ENCODE measurements at regions not wholly inside any gene's neighbourhood (a gene's known extent, or its start where the extent isn't known, plus 50 kb on each side); places are given as distances from the start of the nearest gene placed in this dataset.
A peak's percentile ranks its signal among the peaks of the same experiment; 100 is the strongest.

GRCh38 chr7:152905949-152906348 is 146.4 kb downstream of the ACTR3B start:
- no peaks in the 10 kb centered on the region for H3K4me1 ChIP-seq (ENCODE audit: insufficient read depth, low read length)
- Mint-ChIP-seq H3K4me3 (no peak overlapping the region), H3K27me3 (no peaks in the 10 kb centered on the region), H3K27ac (peak overlapping the region in 1 of 8 donors; percentile 2), H3K36me3 (peaks cover 0 to under 1% (median 0%) of the 10 kb centered on the region in 3 donors), H3K9me3 (no peaks in the 10 kb centered on the region), H3K4me1 (no peaks in the 10 kb centered on the region)
- H3K9me3 ChIP-seq (ENCODE audit: low read length) = no peaks in the 10 kb centered on the region
- H3K36me3 ChIP-seq (ENCODE audit: insufficient read depth, low read length) = no peaks in the 10 kb centered on the region
- ChIA-PET POLR2A (no interaction called here), CTCF (no interaction called here)
- no peak for DNase-seq
- H3K4me3 ChIP-seq (ENCODE audit: low read length) = no peak overlapping the region
- H3K27ac ChIP-seq (ENCODE audit: low read depth, low read length) = no peak overlapping the region
- H3K27me3 ChIP-seq (ENCODE audit: insufficient read depth, low read length, poor library complexity, severe bottlenecking) = no peaks in the 10 kb centered on the region

- H3K4me3 Mint-ChIP-seq = no peak overlapping the region
These were observed 147.7 kb downstream of the ACTR3B start for GRCh38 chr7:152907042-152907761.

GRCh38 chr7:152909280-152909679 is 149.7 kb downstream of the ACTR3B start:
- Histone ChIP-seq H3K9me3 (ENCODE audit: low read length) (no peaks in the 10 kb centered on the region), H3K4me3 (ENCODE audit: low read length) (no peak overlapping the region), H3K4me1 (ENCODE audit: insufficient read depth, low read length) (no peaks in the 10 kb centered on the region), H3K27ac (ENCODE audit: low read depth, low read length) (no peak overlapping the region), H3K27me3 (ENCODE audit: insufficient read depth, low read length, poor library complexity, severe bottlenecking) (no peaks in the 10 kb centered on the region), H3K36me3 (ENCODE audit: insufficient read depth, low read length) (no peaks in the 10 kb centered on the region)
- Mint-ChIP-seq H3K4me1 (no peaks in the 10 kb centered on the region), H3K27me3 (no peaks in the 10 kb centered on the region), H3K27ac (peak overlapping the region in 1 of 8 donors; percentile 52), H3K9me3 (no peaks in the 10 kb centered on the region), H3K36me3 (no peaks in the 10 kb centered on the region), H3K4me3 (no peak overlapping the region)
- POLR2A ChIA-PET = no interaction called here
- DNase-seq = no peak
- CTCF ChIA-PET = no interaction called here

More at GRCh38 chr7:152907042-152907761, 147.7 kb downstream of the ACTR3B start:
- H3K27ac Mint-ChIP-seq = no peak overlapping the region
- ChIA-PET CTCF (no interaction called here), POLR2A (no interaction called here)
- no peaks in the 10 kb centered on the region for H3K4me1 ChIP-seq (ENCODE audit: insufficient read depth, low read length)
- H3K4me3 ChIP-seq (ENCODE audit: low read length) = no peak overlapping the region
- H3K27ac ChIP-seq (ENCODE audit: low read depth, low read length) = no peak overlapping the region
- no peaks in the 10 kb centered on the region for H3K36me3 Mint-ChIP-seq
- no peaks in the 10 kb centered on the region for H3K27me3 Mint-ChIP-seq
- H3K9me3 Mint-ChIP-seq = no peaks in the 10 kb centered on the region
- no peaks in the 10 kb centered on the region for H3K9me3 ChIP-seq (ENCODE audit: low read length)
- no peaks in the 10 kb centered on the region for H3K4me1 Mint-ChIP-seq
- no peak for DNase-seq
- H3K27me3 ChIP-seq (ENCODE audit: insufficient read depth, low read length, poor library complexity, severe bottlenecking) = no peaks in the 10 kb centered on the region
- no peaks in the 10 kb centered on the region for H3K36me3 ChIP-seq (ENCODE audit: insufficient read depth, low read length)

- H3K4me1 Mint-ChIP-seq = no peaks in the 10 kb centered on the region
- Histone ChIP-seq H3K36me3 (ENCODE audit: insufficient read depth, low read length) (no peaks in the 10 kb centered on the region), H3K4me3 (ENCODE audit: low read length) (no peak overlapping the region), H3K9me3 (ENCODE audit: low read length) (no peaks in the 10 kb centered on the region), H3K27me3 (ENCODE audit: insufficient read depth, low read length, poor library complexity, severe bottlenecking) (no peaks in the 10 kb centered on the region), H3K4me1 (ENCODE audit: insufficient read depth, low read length) (no peaks in the 10 kb centered on the region), H3K27ac (ENCODE audit: low read depth, low read length) (no peak overlapping the region)
- no peak overlapping the region for H3K27ac Mint-ChIP-seq
- DNase-seq = no peak
- H3K36me3 Mint-ChIP-seq = no peaks in the 10 kb centered on the region
- no peaks in the 10 kb centered on the region for H3K27me3 Mint-ChIP-seq
- H3K9me3 Mint-ChIP-seq = no peaks in the 10 kb centered on the region
- CTCF ChIA-PET = no interaction called here
- POLR2A ChIA-PET = no interaction called here
- no peak overlapping the region for H3K4me3 Mint-ChIP-seq
These were observed 150.4 kb downstream of the ACTR3B start for GRCh38 chr7:152909683-152910544.

- no peaks in the 10 kb centered on the region for H3K9me3 ChIP-seq (ENCODE audit: low read length)
- no peaks in the 10 kb centered on the region for H3K4me1 Mint-ChIP-seq
- H3K27me3 ChIP-seq (ENCODE audit: insufficient read depth, low read length, poor library complexity, severe bottlenecking) = no peaks in the 10 kb centered on the region
- H3K4me3 ChIP-seq (ENCODE audit: low read length) = no peak overlapping the region
- no peaks in the 10 kb centered on the region for H3K36me3 ChIP-seq (ENCODE audit: insufficient read depth, low read length)
- H3K27ac Mint-ChIP-seq = no peak overlapping the region
- no peaks in the 10 kb centered on the region for H3K9me3 Mint-ChIP-seq
- H3K4me1 ChIP-seq (ENCODE audit: insufficient read depth, low read length) = no peaks in the 10 kb centered on the region
- H3K36me3 Mint-ChIP-seq = no peaks in the 10 kb centered on the region
- no peak overlapping the region for H3K27ac ChIP-seq (ENCODE audit: low read depth, low read length)
- H3K27me3 Mint-ChIP-seq = no peaks in the 10 kb centered on the region
- DNase-seq = no peak
- CTCF ChIA-PET = no interaction called here
- POLR2A ChIA-PET = no interaction called here
- no peak overlapping the region for H3K4me3 Mint-ChIP-seq
These were observed 151.1 kb downstream of the ACTR3B start for GRCh38 chr7:152910545-152911225.

- Mint-ChIP-seq H3K36me3 (no peaks in the 10 kb centered on the region), H3K27ac (no peak overlapping the region), H3K27me3 (no peaks in the 10 kb centered on the region), H3K4me1 (no peaks in the 10 kb centered on the region), H3K4me3 (no peak overlapping the region), H3K9me3 (no peaks in the 10 kb centered on the region)
- H3K9me3 ChIP-seq (ENCODE audit: low read length) = no peaks in the 10 kb centered on the region
- no peak overlapping the region for H3K27ac ChIP-seq (ENCODE audit: low read depth, low read length)
- no peak overlapping the region for H3K4me3 ChIP-seq (ENCODE audit: low read length)
- CTCF ChIA-PET = no interaction called here
- H3K4me1 ChIP-seq (ENCODE audit: insufficient read depth, low read length) = no peaks in the 10 kb centered on the region
- no peaks in the 10 kb centered on the region for H3K27me3 ChIP-seq (ENCODE audit: insufficient read depth, low read length, poor library complexity, severe bottlenecking)
- POLR2A ChIA-PET = no interaction called here
- no peaks in the 10 kb centered on the region for H3K36me3 ChIP-seq (ENCODE audit: insufficient read depth, low read length)
- DNase-seq = no peak
These were observed 151.6 kb downstream of the ACTR3B start for GRCh38 chr7:152911226-152911560.

GRCh38 chr7:152911922-152912321 is 152.4 kb downstream of the ACTR3B start:
- Histone ChIP-seq H3K4me3 (ENCODE audit: low read length) (no peak overlapping the region), H3K27me3 (ENCODE audit: insufficient read depth, low read length, poor library complexity, severe bottlenecking) (no peaks in the 10 kb centered on the region), H3K4me1 (ENCODE audit: insufficient read depth, low read length) (no peaks in the 10 kb centered on the region), H3K36me3 (ENCODE audit: insufficient read depth, low read length) (no peaks in the 10 kb centered on the region), H3K9me3 (ENCODE audit: low read length) (no peaks in the 10 kb centered on the region), H3K27ac (ENCODE audit: low read depth, low read length) (no peak overlapping the region)
- Mint-ChIP-seq H3K36me3 (no peaks in the 10 kb centered on the region), H3K27me3 (no peaks in the 10 kb centered on the region), H3K4me3 (no peak overlapping the region), H3K27ac (no peak overlapping the region), H3K4me1 (no peaks in the 10 kb centered on the region), H3K9me3 (no peaks in the 10 kb centered on the region)
- CTCF ChIA-PET = no interaction called here
- POLR2A ChIA-PET = no interaction called here
- DNase-seq = no peak

- Mint-ChIP-seq H3K36me3 (no peaks in the 10 kb centered on the region), H3K27me3 (no peaks in the 10 kb centered on the region), H3K27ac (no peak overlapping the region), H3K9me3 (no peaks in the 10 kb centered on the region), H3K4me3 (no peak overlapping the region), H3K4me1 (no peaks in the 10 kb centered on the region)
- no peak overlapping the region for H3K4me3 ChIP-seq (ENCODE audit: low read length)
- H3K9me3 ChIP-seq (ENCODE audit: low read length) = no peaks in the 10 kb centered on the region
- no peaks in the 10 kb centered on the region for H3K36me3 ChIP-seq (ENCODE audit: insufficient read depth, low read length)
- ChIA-PET POLR2A (no interaction called here), CTCF (no interaction called here)
- no peak overlapping the region for H3K27ac ChIP-seq (ENCODE audit: low read depth, low read length)
- no peak for DNase-seq
- H3K4me1 ChIP-seq (ENCODE audit: insufficient read depth, low read length) = no peaks in the 10 kb centered on the region
- no peaks in the 10 kb centered on the region for H3K27me3 ChIP-seq (ENCODE audit: insufficient read depth, low read length, poor library complexity, severe bottlenecking)
These were observed 153.0 kb downstream of the ACTR3B start for GRCh38 chr7:152912511-152912910.
